ENCODE measurements at regions not wholly inside any gene's neighbourhood (a gene's known extent, or its start where the extent isn't known, plus 50 kb on each side); places are given as distances from the start of the nearest gene placed in this dataset.

DNA sequence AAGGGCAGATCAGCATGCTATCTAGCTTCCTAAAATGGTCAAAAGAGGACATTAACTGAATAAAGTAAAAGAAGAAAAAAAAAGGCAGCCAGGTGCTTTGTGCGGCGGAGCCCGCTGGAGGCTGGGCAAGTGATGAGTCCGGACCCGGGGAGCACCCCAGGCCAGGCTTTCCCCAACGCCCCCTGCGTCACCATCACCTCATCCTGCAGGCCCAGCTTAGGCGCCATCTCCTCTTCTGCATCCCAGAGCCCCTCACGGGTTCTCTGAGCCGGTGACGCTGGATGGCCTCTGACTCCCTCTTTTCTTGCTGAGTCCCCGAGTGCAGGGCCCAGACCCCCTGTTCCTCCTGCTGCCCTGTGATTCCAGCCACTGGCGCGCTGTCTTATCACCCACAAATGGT, 250.1 kb downstream of the TBXT start:
- TF ChIP-seq, protein P1, sequence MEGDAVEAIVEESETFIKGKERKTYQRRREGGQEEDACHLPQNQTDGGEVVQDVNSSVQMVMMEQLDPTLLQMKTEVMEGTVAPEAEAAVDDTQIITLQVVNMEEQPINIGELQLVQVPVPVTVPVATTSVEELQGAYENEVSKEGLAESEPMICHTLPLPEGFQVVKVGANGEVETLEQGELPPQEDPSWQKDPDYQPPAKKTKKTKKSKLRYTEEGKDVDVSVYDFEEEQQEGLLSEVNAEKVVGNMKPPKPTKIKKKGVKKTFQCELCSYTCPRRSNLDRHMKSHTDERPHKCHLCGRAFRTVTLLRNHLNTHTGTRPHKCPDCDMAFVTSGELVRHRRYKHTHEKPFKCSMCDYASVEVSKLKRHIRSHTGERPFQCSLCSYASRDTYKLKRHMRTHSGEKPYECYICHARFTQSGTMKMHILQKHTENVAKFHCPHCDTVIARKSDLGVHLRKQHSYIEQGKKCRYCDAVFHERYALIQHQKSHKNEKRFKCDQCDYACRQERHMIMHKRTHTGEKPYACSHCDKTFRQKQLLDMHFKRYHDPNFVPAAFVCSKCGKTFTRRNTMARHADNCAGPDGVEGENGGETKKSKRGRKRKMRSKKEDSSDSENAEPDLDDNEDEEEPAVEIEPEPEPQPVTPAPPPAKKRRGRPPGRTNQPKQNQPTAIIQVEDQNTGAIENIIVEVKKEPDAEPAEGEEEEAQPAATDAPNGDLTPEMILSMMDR (IDR thresholded peaks at IDR 0.05 in 4 of 5, conservative IDR thresholded peaks at IDR 0.05 in 1 of 5) = no peak
- no peak for TF ChIP-seq POLR2A (IDR thresholded peaks at IDR 0.05)

Data from gastrocnemius medialis (tissue), 4 donors.